Endothelial cell of umbilical vein (primary cell): ENCODE measurements at regions not wholly inside any gene's neighbourhood (a gene's known extent, or its start where the extent isn't known, plus 50 kb on each side); places are given as distances from the start of the nearest gene placed in this dataset.

Experiments
- BruUV-seq: library from RNA; stranded (reverse); fragments of 400-500 nt; replicated peaks from 2 replicates; lab custom pipeline; 2021; lab: Mats Ljungman, UMichigan
- CTCF ChIA-PET: fragments of 300-600, 350-600 bp; sonication (Branson Sonifier 250); formaldehyde crosslinking; loops from one replicate; lab custom pipeline; 2021; ENCODE audit warnings: antibody characterized with exemption, inconsistent platforms; lab: Charles Lee
- POLR2A ChIA-PET: fragments of 300-600, 350-600 bp; sonication (Branson Sonifier 250); formaldehyde crosslinking; loops from one replicate; lab custom pipeline; 2021; ENCODE audit warnings: antibody characterized with exemption, inconsistent platforms; lab: Charles Lee
- DNase-seq: peaks from one replicate; pipeline ENCODE4 v3.0.0-alpha.2; 2011; ENCODE audit warnings: low read depth, low spot score
- FAIRE-seq: peaks from 2 replicates; lab custom pipeline; 2011; peaks lifted over from hg19 to GRCh38; lab: Jason Lieb, UNC
- H2AFZ ChIP-seq: 2 replicates; pipeline ENCODE4 v1.6.0; 2012; ENCODE audit warnings: low read depth, low read length, control low read depth, inconsistent platforms
- H3K27ac ChIP-seq: 2 replicates; pipeline ENCODE4 v1.5.1; 2011; ENCODE audit warnings: low read depth, mild to moderate bottlenecking, control low read depth, low read length, moderate library complexity; ENCODE audit not compliant: insufficient read depth
- H3K27me3 ChIP-seq, 2 experiments: 2 replicates each; pipeline versions ENCODE4 v1.6.0 to v1.6.1; 2011; ENCODE audit warnings: low read length in 2 of 2, mixed read lengths in 1 of 2; ENCODE audit not compliant: control insufficient read depth in 2 of 2, insufficient read depth in 2 of 2
- H3K36me3 ChIP-seq, 2 experiments: 2 replicates in 1 of 2; 3 replicates in 1 of 2; pipeline ENCODE4 v1.5.1; 2011; ENCODE audit warnings: low read length in 2 of 2, mild to moderate bottlenecking in 1 of 2, moderate library complexity in 1 of 2; ENCODE audit not compliant: control insufficient read depth in 2 of 2, insufficient read depth in 2 of 2; ENCODE audit errors: extremely low read depth in 1 of 2
- H3K4me1 ChIP-seq: 3 replicates; pipeline ENCODE4 v1.5.1; 2011; ENCODE audit warnings: mild to moderate bottlenecking, low read length; ENCODE audit not compliant: control insufficient read depth, insufficient read depth; ENCODE audit errors: extremely low read depth
- H3K4me2 ChIP-seq: 2 replicates; pipeline ENCODE4 v1.6.1; 2011; ENCODE audit warnings: low read length, control low read depth, mixed read lengths; ENCODE audit not compliant: insufficient read depth
- H3K4me3 ChIP-seq, 3 experiments: fragments of 200-600 bp in 1 of 3; sonication (generic), shearing (Covaris generic) in 1 of 3; replicated peaks in 1 of 3; 2 replicates each; pipeline ENCODE4 v1.5.1; 2011 to 2016; ENCODE audit warnings: control low read depth in 3 of 3, low read length in 3 of 3, mild to moderate bottlenecking in 2 of 3, inconsistent platforms in 1 of 3, low read depth in 1 of 3, moderate library complexity in 1 of 3; ENCODE audit not compliant: insufficient read depth in 1 of 3
- H3K79me2 ChIP-seq: 2 replicates; pipeline ENCODE4 v1.6.0; 2012; ENCODE audit warnings: low read length, inconsistent platforms; ENCODE audit not compliant: control insufficient read depth, insufficient read depth
- H3K9ac ChIP-seq: replicated peaks from 2 replicates; pipeline ENCODE3; 2011; ENCODE audit warnings: low read length, control low read depth; ENCODE audit not compliant: insufficient read depth; ENCODE audit errors: extremely low read depth
- H3K9me1 ChIP-seq: replicated peaks from 3 replicates; pipeline ENCODE4 v1.6.0; 2011; ENCODE audit warnings: mild to moderate bottlenecking, low read length; ENCODE audit not compliant: control insufficient read depth, insufficient read depth; ENCODE audit errors: extremely low read depth
- H3K9me3 ChIP-seq: replicated peaks from 2 replicates; pipeline ENCODE4 v1.5.1; 2012; ENCODE audit warnings: low read length, inconsistent platforms; ENCODE audit not compliant: control insufficient read depth, insufficient read depth
- H4K20me1 ChIP-seq: replicated peaks from 2 replicates; pipeline ENCODE3; 2011; ENCODE audit warnings: mild to moderate bottlenecking, low read length; ENCODE audit not compliant: control insufficient read depth, insufficient read depth; ENCODE audit errors: extremely low read depth
- EZH2 ChIP-seq: IDR thresholded peaks from 2 replicates; pipeline ENCODE4 v1.6.1; 2012; ENCODE audit warnings: borderline replicate concordance, low read depth, mild to moderate bottlenecking, moderate library complexity, low read length, inconsistent platforms; ENCODE audit not compliant: severe bottlenecking
- FOS ChIP-seq: IDR thresholded peaks from 2 replicates; pipeline ENCODE4 v1.6.1; 2011; ENCODE audit warnings: mild to moderate bottlenecking, low read length, moderate library complexity, borderline replicate concordance; ENCODE audit not compliant: insufficient read depth
- GATA2 ChIP-seq: IDR thresholded peaks from 2 replicates; pipeline ENCODE4 v1.7.0; 2011; ENCODE audit warnings: low read depth, mild to moderate bottlenecking, moderate library complexity, mixed read lengths, low read length; ENCODE audit not compliant: insufficient read length, insufficient read depth
- JUN ChIP-seq: IDR thresholded peaks from 2 replicates; pipeline ENCODE4 v1.6.1; 2011; ENCODE audit warnings: borderline replicate concordance, low read depth; ENCODE audit not compliant: insufficient read length, insufficient read depth
- MAX ChIP-seq: IDR thresholded peaks from 2 replicates; pipeline ENCODE4 v1.6.1; 2011; ENCODE audit not compliant: insufficient read depth, insufficient read length
- MYC ChIP-seq: IDR thresholded peaks from one replicate; pipeline ENCODE4 v1.6.1; 2011; ENCODE audit warnings: mild to moderate bottlenecking, low read depth, low read length
- POLR2A ChIP-seq: IDR thresholded peaks from 2 replicates; pipeline ENCODE4 v1.6.1; 2012; ENCODE audit warnings: low read depth, mild to moderate bottlenecking, control low read depth, low read length
- POLR2AphosphoS5 ChIP-seq: IDR thresholded peaks from 2 replicates; pipeline ENCODE4 v1.6.1; 2012; ENCODE audit warnings: low read depth, mild to moderate bottlenecking, control low read depth, low read length, moderate library complexity; ENCODE audit not compliant: insufficient read depth
- dilution Hi-C: fragments of 300-500 bp; cut with MboI; formaldehyde crosslinking; loops from one replicate; pipeline ENCODE4 v1.15.0; 2019; ENCODE audit warnings: low sequenced_read_pairs; ENCODE audit not compliant: extremely low pct_ligation_motif_present
- intact Hi-C: fragments of 100-400 bp; cut with micrococcal nuclease; formaldehyde crosslinking; loops from one replicate; pipeline ENCODE4 v1.10.0; 2022
- TF ChIP-seq, protein P1 (sequence below), 2 donors: IDR thresholded peaks; 1 replicate in 1 of 2; 2 replicates in 1 of 2; pipeline ENCODE4 v1.5.1; 2011; ENCODE audit warnings: low read length in 2 of 2, mild to moderate bottlenecking in 2 of 2, moderate library complexity in 2 of 2, control low read depth in 1 of 2, inconsistent platforms in 1 of 2, low read depth in 1 of 2; ENCODE audit not compliant: insufficient read depth in 1 of 2; ENCODE audit errors: extremely low read depth in 1 of 2

DNA sequence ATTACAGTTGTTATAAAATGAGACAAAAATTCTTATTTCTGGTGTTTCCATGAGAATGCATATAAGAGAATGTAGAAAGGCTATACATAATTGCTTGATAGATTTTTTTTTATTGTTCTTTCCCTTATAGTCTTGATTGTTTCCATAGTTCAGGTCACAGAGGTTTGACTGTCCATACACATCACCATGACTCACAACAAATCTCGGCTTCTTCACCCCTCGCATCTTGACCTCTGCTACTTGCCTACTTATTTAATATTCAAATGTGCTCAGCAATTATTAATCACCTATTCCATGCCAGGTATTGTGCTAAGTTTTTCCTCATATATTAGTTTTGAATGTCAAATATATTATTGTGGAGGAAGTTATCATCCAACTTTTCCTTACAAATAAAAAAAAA, 789.6 kb downstream of the RNF144A start:
- Histone ChIP-seq H3K4me3 (no peak overlapping the region), H3K27me3 (no peaks in the 10 kb centered on the region), H4K20me1 (no peaks in the 10 kb centered on the region), H3K9ac (no peak overlapping the region), H3K79me2 (no peaks in the 10 kb centered on the region), H3K4me2 (no peak overlapping the region), H3K9me3 (peaks cover under 1% of the 10 kb centered on the region), H3K27ac (no peak overlapping the region), H3K9me1 (no peaks in the 10 kb centered on the region), H3K36me3 (no peaks in the 10 kb centered on the region), H2AFZ (no peak overlapping the region), H3K4me1 (no peaks in the 10 kb centered on the region)
- intact Hi-C loops = no loop called here
- CTCF ChIA-PET = no interaction called here
- TF ChIP-seq, protein P1, sequence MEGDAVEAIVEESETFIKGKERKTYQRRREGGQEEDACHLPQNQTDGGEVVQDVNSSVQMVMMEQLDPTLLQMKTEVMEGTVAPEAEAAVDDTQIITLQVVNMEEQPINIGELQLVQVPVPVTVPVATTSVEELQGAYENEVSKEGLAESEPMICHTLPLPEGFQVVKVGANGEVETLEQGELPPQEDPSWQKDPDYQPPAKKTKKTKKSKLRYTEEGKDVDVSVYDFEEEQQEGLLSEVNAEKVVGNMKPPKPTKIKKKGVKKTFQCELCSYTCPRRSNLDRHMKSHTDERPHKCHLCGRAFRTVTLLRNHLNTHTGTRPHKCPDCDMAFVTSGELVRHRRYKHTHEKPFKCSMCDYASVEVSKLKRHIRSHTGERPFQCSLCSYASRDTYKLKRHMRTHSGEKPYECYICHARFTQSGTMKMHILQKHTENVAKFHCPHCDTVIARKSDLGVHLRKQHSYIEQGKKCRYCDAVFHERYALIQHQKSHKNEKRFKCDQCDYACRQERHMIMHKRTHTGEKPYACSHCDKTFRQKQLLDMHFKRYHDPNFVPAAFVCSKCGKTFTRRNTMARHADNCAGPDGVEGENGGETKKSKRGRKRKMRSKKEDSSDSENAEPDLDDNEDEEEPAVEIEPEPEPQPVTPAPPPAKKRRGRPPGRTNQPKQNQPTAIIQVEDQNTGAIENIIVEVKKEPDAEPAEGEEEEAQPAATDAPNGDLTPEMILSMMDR (IDR thresholded peaks at IDR 0.05; ENCODE audit: extremely low read depth in 1 of 2, insufficient read depth in 1 of 2, low read depth in 1 of 2, low read length in 2 of 2) = no peak
- TF ChIP-seq POLR2A = no peak
- no peak for TF ChIP-seq GATA2
- no peak for TF ChIP-seq JUN
- no peak for TF ChIP-seq EZH2
- TF ChIP-seq FOS = no peak
- TF ChIP-seq POLR2AphosphoS5 = no peak
- TF ChIP-seq MYC = no peak
- no peak for TF ChIP-seq MAX
- FAIRE-seq (no peak), DNase-seq (no peak)
- POLR2A ChIA-PET = no interaction called here
- dilution Hi-C loops = no loop called here
- BruUV-seq = no TSS peak
